Brain microvascular endothelial cell (primary cell): ENCODE measurements at regions not wholly inside any gene's neighbourhood (a gene's known extent, or its start where the extent isn't known, plus 50 kb on each side); places are given as distances from the start of the nearest gene placed in this dataset.

Experiments used
- DNase-seq: peaks from one replicate; pipeline ENCODE4 v3.0.0-alpha.2; 2020
- H3K27ac ChIP-seq: fragments of 250-450 bp; sonication (Bioruptor Pico); 2 replicates; pipeline ENCODE4 v1.5.1; 2020; ENCODE audit warnings: mild to moderate bottlenecking, moderate library complexity
- H3K27me3 ChIP-seq: fragments of 250-450 bp; sonication (Bioruptor Pico); replicated peaks from 2 replicates; pipeline ENCODE4 v1.5.1; 2020; ENCODE audit warnings: mild to moderate bottlenecking
- H3K36me3 ChIP-seq: fragments of 250-450 bp; sonication (Bioruptor Pico); replicated peaks from 2 replicates; pipeline ENCODE4 v1.5.1; 2020; ENCODE audit warnings: mild to moderate bottlenecking
- H3K4me3 ChIP-seq: 2 replicates; pipeline ENCODE4 v1.5.1; 2011; ENCODE audit warnings: low read depth, mild to moderate bottlenecking, control low read depth, low read length, moderate library complexity
- in situ Hi-C: cut with HindIII; loops from 2 replicates; pipeline ENCODE4 v1.10.0; 2017; ENCODE audit warnings: low sequenced_read_pairs, low pct_ligation_motif_present
- TF ChIP-seq, protein P1 (sequence below): IDR thresholded peaks from 2 replicates; pipeline ENCODE4 v1.5.1; 2011; ENCODE audit warnings: low read depth, mild to moderate bottlenecking, moderate library complexity, low read length, control low read depth, inconsistent platforms; ENCODE audit errors: missing control alignments

DNA sequence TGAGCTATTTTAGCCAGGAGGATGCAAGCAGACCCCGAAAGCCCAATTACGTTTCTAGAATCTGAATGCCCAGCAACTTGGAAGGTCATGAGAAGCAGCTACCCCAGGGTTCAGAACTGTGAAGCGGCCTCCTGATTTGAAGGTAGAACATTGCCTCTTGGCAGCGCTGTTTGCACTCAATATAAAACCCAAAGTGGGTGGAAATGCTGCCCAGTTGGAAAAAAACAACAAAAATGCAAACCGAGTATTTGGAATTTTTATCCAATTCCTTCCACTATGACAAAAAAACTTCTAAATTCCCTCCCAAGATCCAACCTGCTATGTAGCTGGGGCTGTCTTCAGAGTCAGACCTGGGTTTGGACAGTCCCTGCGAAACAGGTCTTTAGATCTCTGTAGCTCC is 103.3 kb upstream of the RBPJ start:
- Histone ChIP-seq H3K27ac (no peak overlapping the region), H3K4me3 (no peak overlapping the region), H3K36me3 (no peaks in the 10 kb centered on the region), H3K27me3 (no peaks in the 10 kb centered on the region)
- TF ChIP-seq, protein P1, sequence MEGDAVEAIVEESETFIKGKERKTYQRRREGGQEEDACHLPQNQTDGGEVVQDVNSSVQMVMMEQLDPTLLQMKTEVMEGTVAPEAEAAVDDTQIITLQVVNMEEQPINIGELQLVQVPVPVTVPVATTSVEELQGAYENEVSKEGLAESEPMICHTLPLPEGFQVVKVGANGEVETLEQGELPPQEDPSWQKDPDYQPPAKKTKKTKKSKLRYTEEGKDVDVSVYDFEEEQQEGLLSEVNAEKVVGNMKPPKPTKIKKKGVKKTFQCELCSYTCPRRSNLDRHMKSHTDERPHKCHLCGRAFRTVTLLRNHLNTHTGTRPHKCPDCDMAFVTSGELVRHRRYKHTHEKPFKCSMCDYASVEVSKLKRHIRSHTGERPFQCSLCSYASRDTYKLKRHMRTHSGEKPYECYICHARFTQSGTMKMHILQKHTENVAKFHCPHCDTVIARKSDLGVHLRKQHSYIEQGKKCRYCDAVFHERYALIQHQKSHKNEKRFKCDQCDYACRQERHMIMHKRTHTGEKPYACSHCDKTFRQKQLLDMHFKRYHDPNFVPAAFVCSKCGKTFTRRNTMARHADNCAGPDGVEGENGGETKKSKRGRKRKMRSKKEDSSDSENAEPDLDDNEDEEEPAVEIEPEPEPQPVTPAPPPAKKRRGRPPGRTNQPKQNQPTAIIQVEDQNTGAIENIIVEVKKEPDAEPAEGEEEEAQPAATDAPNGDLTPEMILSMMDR = no peak
- DNase-seq = no peak
- in situ Hi-C loops = no loop called here

DNA sequence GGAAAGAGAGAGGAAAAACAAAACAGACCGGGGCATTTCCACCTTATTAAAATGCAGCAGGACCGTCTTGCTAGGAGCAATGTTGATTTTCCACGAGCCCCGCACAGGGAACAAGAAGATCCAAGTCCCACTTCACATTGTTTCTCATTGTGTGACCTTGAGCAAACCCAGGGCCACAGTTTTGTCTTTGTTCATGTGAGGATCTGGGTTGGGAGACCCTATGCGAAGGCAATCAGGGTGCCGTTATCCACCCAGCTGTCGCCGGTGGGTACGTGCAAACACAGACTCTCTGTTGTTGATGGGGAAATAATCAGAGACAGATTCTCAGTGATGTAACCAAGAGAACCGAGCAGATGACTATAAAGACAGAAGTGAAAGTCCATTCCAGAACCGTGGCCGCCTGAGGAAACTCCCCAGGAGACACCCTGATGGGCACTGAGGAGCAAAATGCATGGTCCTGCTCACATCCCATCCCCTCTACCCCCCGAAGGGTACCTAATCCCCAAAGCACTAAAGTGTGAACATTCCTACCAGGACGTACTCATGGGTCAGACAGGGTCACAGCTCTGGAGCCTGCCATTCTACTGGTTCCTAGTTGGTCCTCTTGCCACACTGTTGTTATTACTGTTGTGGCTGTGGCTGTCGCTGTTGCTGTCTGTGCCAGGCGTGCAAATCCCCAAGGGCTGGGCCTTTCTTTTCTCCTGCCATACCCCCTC is 102.7 kb upstream of the RBPJ start:
- TF ChIP-seq, protein P1 = no peak
- no peak overlapping the region for H3K27ac ChIP-seq
- in situ Hi-C loops = no loop called here

DNA sequence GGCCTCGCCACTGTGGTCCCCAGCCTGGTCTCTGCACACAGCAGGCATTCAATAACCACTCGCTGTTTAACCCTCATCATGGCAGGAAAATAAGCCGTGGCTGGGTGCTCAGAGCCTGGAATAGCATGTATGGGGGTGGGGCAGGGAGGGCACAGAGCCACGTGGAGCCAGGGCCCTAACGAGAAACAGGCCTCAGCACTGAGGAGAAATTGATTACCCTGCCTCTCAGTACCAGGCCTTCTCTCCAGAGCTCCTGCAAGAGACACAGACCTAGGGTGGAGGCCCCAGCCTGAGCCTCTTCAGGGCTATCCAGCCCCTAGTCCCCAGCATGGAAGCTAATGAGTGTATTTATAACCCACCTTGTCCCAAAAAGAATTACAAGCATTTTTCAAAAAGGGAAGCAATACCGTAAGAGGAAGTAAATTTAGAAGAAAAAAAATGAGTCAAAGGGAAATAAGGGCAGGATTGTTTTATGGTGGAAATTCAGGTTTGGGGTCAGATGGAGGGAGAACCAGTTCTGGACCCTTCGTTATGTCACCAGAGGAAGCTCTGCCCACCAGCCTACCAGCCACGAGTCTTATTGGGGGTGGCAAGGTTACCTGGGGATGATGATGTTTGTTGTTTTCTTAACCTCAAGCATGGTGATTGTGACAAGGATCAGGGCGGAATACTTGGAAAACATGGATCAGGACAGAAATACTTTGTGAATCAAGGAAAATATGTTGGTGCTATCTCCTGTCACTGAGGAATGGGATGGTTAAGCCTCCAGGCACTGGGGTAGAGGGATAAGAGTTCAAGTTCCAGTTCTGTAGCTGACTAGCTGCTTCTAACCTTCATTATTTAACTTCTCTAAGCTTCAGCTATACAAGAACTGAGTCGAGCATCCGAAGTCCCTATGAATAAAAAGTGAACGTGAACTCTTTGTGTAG is 101.9 kb upstream of the RBPJ start:
- DNase-seq = no peak
- TF ChIP-seq, protein P1 = no peak
- no peak overlapping the region for H3K4me3 ChIP-seq
- no peaks in the 10 kb centered on the region for H3K27me3 ChIP-seq
- no peaks in the 10 kb centered on the region for H3K36me3 ChIP-seq
- in situ Hi-C loops = no loop called here
- no peak overlapping the region for H3K27ac ChIP-seq

More for the DNA sequence above, 102.7 kb upstream of the RBPJ start:
- H3K27me3 ChIP-seq = no peaks in the 10 kb centered on the region
- H3K4me3 ChIP-seq = no peak overlapping the region
- no peak for DNase-seq
- H3K36me3 ChIP-seq = no peaks in the 10 kb centered on the region

DNA sequence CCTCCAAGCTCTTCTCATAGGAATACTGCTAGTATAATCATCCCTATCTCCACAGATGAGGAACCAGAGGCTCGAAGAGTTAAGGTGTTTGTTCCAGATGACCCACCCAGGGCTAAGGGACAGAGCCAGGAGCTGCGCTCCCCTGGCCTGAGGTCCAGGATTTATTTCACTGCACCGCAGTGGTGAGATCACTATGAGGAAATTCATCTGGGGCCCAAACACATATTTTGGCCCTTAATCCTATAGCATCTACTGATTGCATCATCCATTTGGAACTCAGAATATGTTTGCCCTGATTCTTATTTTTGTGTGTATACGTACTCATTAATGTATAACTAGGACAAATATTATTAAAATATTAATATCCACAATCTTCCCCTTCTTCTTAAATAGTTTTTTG is 100.1 kb upstream of the RBPJ start:
- DNase-seq = peak; percentile 59
- Histone ChIP-seq H3K27ac (peak overlapping the region; percentile 29), H3K27me3 (no peaks in the 10 kb centered on the region), H3K4me3 (no peak overlapping the region), H3K36me3 (no peaks in the 10 kb centered on the region)
- in situ Hi-C loops = no loop called here
- TF ChIP-seq, protein P1 = no peak

DNA sequence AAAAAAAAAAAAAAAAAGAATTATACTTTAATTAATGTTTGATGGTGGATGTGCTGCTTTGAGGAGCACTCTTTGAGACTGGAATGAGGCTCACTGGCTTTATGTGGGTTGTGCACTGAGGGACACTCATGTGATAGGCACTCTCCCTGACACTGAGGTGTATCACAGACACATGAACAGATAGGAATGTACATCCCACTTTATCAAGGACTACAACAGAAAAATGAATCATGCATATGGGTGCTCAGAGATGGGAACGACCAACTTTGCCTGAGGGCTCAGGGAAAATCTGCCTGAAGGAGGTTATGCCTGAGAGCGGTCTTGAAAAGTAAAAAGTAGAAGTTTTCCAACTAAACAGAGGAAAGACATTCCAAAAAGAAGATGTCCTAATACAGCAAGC is 97.7 kb upstream of the RBPJ start:
- Histone ChIP-seq H3K27me3 (no peaks in the 10 kb centered on the region), H3K4me3 (no peak overlapping the region), H3K27ac (no peak overlapping the region), H3K36me3 (no peaks in the 10 kb centered on the region)
- in situ Hi-C loops = no loop called here
- TF ChIP-seq, protein P1 = no peak
- peak; percentile 43 for DNase-seq
